Gastrocnemius medialis (tissue), 4 donors: ENCODE measurements at regions not wholly inside any gene's neighbourhood (a gene's known extent, or its start where the extent isn't known, plus 50 kb on each side); places are given as distances from the start of the nearest gene placed in this dataset.

ENCODE experiments used
- POLR2A ChIP-seq, 2 donors: fragments of 450-650 bp; IDR thresholded peaks; one replicate each; pipeline ENCODE4 v1.6.1; 2017; ENCODE audit warnings: antibody characterized with exemption in 2 of 2, mild to moderate bottlenecking in 2 of 2, moderate library complexity in 2 of 2
- TF ChIP-seq, protein P1 (sequence below), 5 experiments: fragments of 450-650 bp in 3 of 5; fragments of 200-600 bp in 2 of 5; sonication (generic) in 2 of 5; IDR thresholded peaks in 4 of 5; conservative IDR thresholded peaks in 1 of 5; 1 replicate in 4 of 5; 2 replicates in 1 of 5; pipeline ENCODE4 v1.5.1; 2016 to 2019; ENCODE audit warnings: antibody characterized with exemption in 5 of 5, mild to moderate bottlenecking in 3 of 5, moderate library complexity in 3 of 5

DNA sequence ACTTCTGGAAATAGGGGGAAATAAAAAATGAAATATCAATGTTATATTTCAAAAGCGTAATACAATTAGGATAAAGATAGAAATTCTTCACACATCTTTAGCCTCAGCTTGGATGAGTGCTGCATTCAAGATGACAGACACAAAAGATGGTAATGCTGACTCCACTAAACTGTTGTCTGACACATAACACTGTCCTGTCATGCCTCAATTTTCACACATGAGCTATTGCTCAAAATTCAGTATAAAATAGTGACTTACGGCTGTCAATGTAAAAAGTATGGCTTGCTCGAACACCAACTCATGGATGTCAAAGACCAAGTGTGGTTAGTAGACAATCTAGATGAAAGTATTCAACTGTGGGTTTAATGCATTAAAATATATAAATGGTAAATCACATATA is 94.5 kb downstream of the KLF12 start:
- TF ChIP-seq, protein P1, sequence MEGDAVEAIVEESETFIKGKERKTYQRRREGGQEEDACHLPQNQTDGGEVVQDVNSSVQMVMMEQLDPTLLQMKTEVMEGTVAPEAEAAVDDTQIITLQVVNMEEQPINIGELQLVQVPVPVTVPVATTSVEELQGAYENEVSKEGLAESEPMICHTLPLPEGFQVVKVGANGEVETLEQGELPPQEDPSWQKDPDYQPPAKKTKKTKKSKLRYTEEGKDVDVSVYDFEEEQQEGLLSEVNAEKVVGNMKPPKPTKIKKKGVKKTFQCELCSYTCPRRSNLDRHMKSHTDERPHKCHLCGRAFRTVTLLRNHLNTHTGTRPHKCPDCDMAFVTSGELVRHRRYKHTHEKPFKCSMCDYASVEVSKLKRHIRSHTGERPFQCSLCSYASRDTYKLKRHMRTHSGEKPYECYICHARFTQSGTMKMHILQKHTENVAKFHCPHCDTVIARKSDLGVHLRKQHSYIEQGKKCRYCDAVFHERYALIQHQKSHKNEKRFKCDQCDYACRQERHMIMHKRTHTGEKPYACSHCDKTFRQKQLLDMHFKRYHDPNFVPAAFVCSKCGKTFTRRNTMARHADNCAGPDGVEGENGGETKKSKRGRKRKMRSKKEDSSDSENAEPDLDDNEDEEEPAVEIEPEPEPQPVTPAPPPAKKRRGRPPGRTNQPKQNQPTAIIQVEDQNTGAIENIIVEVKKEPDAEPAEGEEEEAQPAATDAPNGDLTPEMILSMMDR (IDR thresholded peaks at IDR 0.05 in 4 of 5, conservative IDR thresholded peaks at IDR 0.05 in 1 of 5), result no peak
- TF ChIP-seq POLR2A (IDR thresholded peaks at IDR 0.05), result no peak
